IPS-NIHi7 (cell line): ENCODE measurements at regions not wholly inside any gene's neighbourhood (a gene's known extent, or its start where the extent isn't known, plus 50 kb on each side); places are given as distances from the start of the nearest gene placed in this dataset.

Experiments used
- DNase-seq: peaks from one replicate; pipeline ENCODE4 v3.0.0; 2012; ENCODE audit warnings: mixed read lengths; ENCODE audit errors: extremely low spot score

DNA sequence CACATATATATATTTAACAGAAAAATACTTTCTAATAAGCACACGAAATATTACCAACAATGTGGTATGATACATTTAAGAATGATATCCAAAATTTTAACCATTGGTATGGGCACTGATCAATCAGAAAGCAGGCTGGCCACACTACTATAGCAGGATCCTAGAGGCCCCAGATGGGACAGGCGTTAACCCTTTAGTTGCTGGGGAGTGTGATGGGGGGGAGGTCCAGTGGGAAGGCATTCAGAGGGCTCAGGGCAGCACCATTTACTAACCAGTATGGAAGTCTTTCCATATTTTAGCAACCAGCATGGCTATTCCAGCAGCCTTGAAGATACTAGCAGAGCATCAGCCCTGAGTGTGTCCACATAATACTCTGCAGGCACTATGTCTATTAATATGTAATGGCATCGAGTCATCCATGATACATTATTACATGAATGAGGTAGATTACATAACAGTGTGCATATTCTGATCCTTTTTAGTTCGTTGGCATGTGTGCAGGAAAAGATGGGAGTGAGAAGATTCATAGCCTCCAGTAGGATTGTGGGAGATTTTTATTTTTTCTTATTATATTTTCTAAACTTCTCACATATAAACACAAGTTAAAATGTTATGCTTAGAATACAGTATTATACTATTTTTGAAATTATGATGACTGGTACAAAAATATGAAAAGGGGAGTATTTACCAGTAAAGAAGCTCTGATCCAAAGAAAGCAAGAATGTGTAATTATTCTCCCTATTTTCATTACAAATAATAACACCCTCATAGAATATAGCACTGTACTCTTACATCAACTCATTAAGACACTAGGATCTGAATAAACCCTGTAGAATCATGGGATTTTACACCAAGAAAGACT is 78.9 kb downstream of the FAM217A start:
- DNase-seq, result no peak

DNA sequence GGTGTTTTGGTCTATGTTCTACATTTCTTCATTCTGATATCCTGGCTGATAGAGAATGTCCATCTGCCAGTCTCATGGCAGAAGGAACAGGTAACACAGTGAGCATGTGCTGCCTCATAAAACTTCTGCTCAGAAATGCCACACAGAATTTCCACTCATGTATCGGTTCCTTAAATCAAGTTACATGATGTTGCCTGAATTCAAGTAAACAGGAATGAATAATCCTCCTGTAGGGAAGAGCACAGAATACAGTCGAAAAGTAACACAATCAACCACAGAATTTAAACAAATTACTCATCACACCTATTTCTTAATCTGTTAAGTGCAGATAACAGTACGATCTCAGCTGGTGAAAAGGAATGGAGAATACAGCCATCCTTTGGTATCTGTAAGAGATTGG is 74.7 kb downstream of the FAM217A start:
- DNase-seq, result no peak

DNA sequence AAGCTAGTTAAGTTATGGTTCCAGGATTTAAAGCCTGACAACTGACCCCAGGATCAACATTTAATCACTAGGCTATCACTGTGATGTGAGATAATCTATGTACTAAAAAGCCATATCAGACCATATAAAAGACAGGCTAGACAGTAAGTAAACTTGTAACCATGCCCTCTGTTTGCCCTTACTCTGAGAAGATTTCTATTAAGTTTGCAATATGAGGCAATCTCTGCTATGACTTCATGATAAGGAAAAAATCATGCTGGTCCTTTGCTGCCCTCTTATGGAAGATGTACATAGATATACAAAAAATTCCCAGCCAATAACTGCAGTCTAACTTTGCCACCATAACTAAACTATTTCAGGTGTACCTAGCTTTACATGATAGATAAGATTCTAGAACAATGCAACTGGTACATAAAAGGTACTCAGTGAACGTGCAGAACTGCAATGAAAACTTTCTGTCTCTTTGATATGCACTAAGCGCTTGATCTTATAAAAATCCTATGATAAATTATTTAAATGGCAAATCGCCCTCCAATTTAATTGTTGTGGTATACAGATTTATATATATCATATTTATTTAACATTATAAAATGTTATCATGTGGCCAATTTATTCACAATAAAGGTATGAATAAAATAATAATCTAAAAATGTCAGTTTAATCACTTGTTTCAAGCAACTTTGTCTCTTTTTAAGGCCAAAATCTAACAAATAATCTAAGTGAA is 70.5 kb downstream of the FAM217A start:
- DNase-seq, result no peak

DNA sequence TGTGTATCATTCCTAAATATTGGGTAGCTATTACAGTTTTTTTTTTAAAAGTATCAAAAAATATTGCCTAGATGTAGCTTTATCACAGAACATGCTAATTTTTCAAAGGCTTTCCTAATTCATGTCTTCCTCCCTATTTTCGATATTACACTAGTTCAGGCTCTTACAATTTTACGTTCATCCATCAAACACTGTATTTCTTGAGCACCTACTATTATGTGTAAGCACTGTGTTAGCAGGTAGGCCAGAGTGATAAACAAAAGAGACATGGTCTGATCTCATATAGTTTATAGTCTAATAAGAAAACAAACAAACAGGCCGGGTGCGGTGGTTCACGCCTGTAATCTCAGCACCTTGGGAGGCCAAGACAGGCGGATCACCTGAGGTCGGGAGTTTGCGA is 69.5 kb downstream of the FAM217A start:
- no peak for DNase-seq

DNA sequence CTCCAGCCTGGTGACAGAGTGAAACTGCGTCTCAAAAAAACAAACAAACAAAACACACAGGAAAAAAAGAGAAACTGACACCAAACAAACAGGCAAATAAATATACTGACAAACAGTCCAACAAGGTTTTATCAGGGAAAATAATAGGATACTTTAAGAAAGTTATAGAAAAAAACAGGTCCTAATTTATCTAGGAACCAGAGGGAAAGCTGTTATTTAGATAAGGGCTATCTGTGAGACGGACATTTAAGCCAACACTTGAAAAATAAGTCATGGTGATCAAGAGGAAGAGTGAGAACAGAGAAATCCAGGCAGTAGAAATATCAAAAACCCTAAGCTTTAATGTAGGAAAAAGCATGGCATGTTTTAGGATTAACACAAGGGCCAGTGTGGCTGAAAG is 68.9 kb downstream of the FAM217A start:
- no peak for DNase-seq

DNA sequence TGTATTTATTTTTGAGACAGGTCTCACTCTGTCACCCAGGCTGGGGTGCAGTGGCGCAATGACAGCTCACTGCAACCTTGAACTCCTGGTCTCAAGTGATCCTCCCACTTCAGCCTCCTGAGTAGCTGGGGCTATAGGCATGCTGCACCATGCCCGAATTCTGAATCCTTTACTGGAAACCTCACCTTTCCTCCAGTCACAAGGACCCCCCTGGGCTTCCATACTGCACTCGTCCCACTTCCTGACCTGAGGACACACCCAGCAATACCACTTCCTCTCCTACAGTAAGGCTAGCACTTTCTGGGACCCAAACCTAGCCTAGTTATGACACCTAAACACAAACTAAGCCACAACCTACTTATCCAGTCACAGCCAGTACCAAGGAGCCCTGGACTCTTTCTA is 68.2 kb downstream of the FAM217A start:
- DNase-seq, result no peak

DNA sequence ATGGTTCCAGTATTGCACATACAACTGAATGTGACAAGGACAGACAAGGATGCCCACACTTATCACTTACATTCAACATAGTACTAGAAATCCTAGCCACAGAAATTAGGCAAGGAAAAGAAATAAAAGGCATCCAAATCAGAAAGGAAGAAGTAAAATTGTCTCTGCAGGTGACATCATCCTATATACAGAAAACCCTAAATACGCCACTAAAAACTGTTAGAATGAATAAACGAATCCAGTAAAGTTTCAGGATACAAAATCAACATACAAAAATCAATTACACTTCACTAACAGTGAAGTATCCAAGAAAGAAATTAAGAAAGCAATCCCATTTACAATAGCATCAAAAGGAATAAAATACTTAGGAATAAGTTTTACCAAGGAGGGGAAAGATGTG is 66.1 kb downstream of the FAM217A start:
- no peak for DNase-seq

DNA sequence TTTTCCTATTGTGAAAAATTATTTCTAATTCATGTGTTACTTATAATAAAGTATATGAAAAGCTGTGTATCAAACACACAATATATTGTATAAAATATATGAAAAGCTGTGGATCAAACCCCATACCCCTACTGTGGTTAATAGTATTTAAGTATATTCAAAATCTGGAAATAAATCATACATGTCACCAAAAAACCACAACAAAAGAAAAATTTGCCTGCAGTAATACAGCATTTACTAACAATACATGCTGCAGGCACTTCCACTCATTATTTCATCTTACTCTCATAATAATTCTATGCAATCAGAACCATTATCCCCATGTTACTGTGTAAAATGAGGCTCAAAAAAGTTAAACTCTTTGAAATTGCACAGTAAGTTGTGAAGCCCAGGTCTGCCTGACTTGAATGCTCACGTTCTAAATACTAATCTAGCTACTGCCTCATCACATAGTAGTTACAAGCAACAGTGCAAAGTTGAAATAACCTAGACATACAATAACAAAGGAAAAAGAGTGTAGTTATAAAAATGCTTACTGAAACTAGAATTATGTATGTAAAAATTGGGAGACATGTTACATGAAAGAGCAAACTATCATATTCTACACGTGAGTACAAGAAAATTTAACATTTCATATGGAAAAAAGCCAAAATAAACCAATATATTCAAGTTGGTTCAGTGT is 61.7 kb downstream of the FAM217A start:
- no peak for DNase-seq

DNA sequence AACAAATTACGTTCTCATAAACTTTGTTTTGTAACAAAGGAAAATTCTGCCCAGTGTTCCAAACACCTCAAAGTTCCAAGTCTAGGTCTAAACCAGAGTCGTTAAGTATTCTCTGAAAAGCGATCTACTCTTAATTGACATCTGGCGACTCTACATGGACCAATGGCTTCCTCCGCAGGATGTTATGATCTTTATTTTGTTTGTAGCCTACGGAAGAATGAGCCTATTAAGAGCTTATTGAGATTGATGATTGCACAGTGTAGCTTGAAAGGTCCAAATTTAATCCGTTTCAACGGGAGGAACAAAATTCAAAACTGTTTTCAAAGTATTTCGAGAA is 61.1 kb downstream of the FAM217A start:
- DNase-seq, result no peak

DNA sequence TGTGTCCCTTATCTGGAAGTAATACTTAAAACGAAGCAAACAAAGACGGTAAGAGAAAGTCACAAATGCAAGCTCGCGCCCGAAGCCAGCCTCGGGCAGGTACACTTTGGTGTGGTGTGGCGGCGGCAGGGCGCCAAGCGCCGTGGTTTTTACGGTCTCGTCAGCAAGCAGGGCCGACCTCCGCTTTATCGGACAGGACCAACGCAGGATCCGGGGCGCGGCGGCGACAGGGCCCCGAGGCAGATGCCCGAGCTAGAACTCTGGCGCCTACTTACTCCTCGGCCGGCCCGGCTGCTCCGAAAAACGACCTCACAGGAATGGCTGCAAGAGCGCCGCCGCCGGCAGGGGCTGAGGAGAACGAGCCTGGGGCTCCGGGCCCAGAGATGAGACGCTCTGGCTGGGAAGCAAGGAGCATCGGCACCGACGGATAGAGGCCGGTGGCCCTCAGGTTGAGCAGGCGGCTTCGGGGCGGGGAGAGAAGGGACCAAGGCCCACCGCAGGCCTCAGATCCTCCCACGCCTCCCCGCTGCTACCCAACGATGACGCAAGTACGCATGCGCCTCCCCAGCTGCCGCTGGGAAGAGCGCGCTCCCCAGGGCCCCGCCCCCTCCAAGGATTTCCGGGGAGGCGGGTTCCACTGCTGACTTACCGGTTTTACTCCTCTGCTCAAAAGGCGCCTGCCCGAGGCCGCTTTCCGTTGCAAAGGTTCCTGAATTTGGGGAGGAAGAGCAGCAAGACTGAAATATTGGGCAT is 60.6 kb downstream of the FAM217A start:
- peak; percentile 92 for DNase-seq
